Thyroid gland (tissue), 4 donors: ENCODE measurements at regions not wholly inside any gene's neighbourhood (a gene's known extent, or its start where the extent isn't known, plus 50 kb on each side); places are given as distances from the start of the nearest gene placed in this dataset.
A peak's percentile ranks its signal among the peaks of the same experiment; 100 is the strongest.

Source experiments
- DNase-seq, 2 donors: peaks; one replicate each; pipeline ENCODE4 v3.0.0-alpha.2; 2019
- H3K27ac ChIP-seq, 3 donors: fragments of 200-600 bp; sonication (generic); 1 replicate in 2 of 3; 2 replicates in 1 of 3; pipeline ENCODE4 v1.5.1; 2016 to 2019; ENCODE audit warnings: mild to moderate bottlenecking in 1 of 3, moderate library complexity in 1 of 3
- H3K27me3 ChIP-seq: fragments of 200-600 bp; sonication (generic); one replicate; pipeline ENCODE4 v1.5.1; 2019
- H3K36me3 ChIP-seq, 2 donors: fragments of 200-600 bp; sonication (generic); one replicate each; pipeline ENCODE4 v1.5.1; 2016 to 2019
- H3K4me1 ChIP-seq, 2 donors: fragments of 200-600 bp; sonication (generic); one replicate each; pipeline ENCODE4 v1.5.1; 2017 to 2019
- H3K4me3 ChIP-seq, 3 donors: fragments of 200-600 bp; sonication (generic); replicated peaks in 1 of 3; 1 replicate in 2 of 3; 2 replicates in 1 of 3; pipeline ENCODE4 v1.5.1; 2016; ENCODE audit warnings: mild to moderate bottlenecking in 1 of 3
- H3K9me3 ChIP-seq: fragments of 200-600 bp; sonication (generic); one replicate; pipeline ENCODE4 v1.5.1; 2017
- POLR2A ChIP-seq, 2 donors: fragments of 450-650 bp; IDR thresholded peaks; one replicate each; pipeline ENCODE4 v1.6.1; 2017; ENCODE audit warnings: antibody characterized with exemption in 2 of 2, mild to moderate bottlenecking in 2 of 2, moderate library complexity in 1 of 2
- WGBS, 2 donors: methylation state at CpG; one replicate each; pipeline ENCODE4 v1.1.5; 2017; 5-methylcytosine and 5-hydroxymethylcytosine counted together
- intact Hi-C: fragments of 100-400 bp; cut with DNase I; formaldehyde crosslinking; loops from one replicate; pipeline ENCODE4 v1.15.1; 2023
- TF ChIP-seq, protein P1 (sequence below), 6 experiments: fragments of 200-600 bp in 3 of 6; fragments of 450-650 bp in 3 of 6; sonication (generic) in 3 of 6; IDR thresholded peaks; one replicate each; pipeline ENCODE4 v1.5.1; 2016 to 2019; ENCODE audit warnings: antibody characterized with exemption in 6 of 6, mild to moderate bottlenecking in 2 of 6, inconsistent platforms in 1 of 6, moderate library complexity in 1 of 6

DNA sequence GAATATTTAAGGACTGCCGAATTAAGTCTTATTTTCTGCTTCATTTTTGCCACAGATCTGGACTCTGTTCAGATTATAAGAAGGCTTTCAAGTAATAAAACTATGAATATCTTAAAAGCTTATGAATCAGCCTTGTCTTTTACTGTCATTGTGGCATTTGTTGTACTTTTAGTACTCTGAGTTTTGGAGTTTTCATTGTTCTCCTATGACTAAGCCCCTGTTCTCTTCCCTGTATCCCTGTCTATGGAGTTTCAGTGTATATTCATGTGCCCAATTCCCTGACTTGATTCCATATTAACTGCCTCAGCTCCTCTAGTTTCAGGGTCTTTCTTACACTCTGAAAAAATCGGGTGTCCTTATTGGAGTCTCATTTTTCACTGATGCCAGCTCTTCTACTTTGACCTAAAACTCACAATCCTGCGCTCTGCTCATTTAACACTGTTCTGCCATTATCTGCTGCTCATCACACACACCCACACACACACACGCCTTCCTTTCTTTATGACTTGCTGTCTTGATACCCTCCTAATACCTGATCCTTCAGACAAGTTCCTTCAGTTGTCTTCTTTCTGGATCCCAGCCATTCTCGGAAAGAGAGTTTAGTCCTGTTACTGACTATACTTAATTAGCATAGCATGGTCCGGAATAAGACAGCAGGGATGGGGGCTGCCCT lies 511.8 kb downstream of the CPS1 start:
- H3K27ac ChIP-seq, result no peak overlapping the region
- no peak overlapping the region for H3K4me3 ChIP-seq
- H3K9me3 ChIP-seq, result no peaks in the 10 kb centered on the region
- H3K36me3 ChIP-seq, result no peaks in the 10 kb centered on the region
- no peaks in the 10 kb centered on the region for H3K4me1 ChIP-seq
- H3K27me3 ChIP-seq, result no peaks in the 10 kb centered on the region
- TF ChIP-seq POLR2A (IDR thresholded peaks at IDR 0.05), result no peak
- TF ChIP-seq, protein P1, sequence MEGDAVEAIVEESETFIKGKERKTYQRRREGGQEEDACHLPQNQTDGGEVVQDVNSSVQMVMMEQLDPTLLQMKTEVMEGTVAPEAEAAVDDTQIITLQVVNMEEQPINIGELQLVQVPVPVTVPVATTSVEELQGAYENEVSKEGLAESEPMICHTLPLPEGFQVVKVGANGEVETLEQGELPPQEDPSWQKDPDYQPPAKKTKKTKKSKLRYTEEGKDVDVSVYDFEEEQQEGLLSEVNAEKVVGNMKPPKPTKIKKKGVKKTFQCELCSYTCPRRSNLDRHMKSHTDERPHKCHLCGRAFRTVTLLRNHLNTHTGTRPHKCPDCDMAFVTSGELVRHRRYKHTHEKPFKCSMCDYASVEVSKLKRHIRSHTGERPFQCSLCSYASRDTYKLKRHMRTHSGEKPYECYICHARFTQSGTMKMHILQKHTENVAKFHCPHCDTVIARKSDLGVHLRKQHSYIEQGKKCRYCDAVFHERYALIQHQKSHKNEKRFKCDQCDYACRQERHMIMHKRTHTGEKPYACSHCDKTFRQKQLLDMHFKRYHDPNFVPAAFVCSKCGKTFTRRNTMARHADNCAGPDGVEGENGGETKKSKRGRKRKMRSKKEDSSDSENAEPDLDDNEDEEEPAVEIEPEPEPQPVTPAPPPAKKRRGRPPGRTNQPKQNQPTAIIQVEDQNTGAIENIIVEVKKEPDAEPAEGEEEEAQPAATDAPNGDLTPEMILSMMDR (IDR thresholded peaks at IDR 0.05), result no peak
- intact Hi-C loops, result no loop called here
- 87 to 88% methylated on average over 6 of the region's 6 CpGs for WGBS, 2 donors
- DNase-seq, result no peak

DNA sequence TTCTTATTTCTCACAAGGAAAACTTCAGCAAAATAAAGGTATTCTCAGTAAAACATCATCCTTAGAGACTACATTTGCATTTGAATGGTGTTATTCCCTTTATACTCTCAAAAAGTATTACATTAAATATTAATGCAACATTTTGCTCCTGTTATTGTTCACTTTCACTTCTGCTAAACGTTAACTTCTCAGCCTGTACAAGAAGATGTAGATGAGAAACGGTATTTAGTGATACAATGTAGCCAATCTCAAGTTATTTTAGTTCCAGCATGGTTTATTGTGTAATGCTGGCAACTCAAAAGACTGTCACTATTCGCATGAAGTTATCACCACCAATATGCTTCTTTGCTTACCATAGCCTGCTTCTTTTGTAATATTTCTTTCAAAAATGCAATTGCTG lies 514.1 kb downstream of the CPS1 start:
- no peaks in the 10 kb centered on the region for H3K9me3 ChIP-seq
- H3K36me3 ChIP-seq, result no peaks in the 10 kb centered on the region
- no peak for DNase-seq
- WGBS, 2 donors, result 81 to 84% methylated on average over 3 of the region's 3 CpGs
- no peak overlapping the region for H3K4me3 ChIP-seq
- H3K27me3 ChIP-seq, result no peaks in the 10 kb centered on the region
- H3K27ac ChIP-seq, result no peak overlapping the region
- intact Hi-C loops, result no loop called here
- TF ChIP-seq, protein P1 (IDR thresholded peaks at IDR 0.05), result no peak
- no peak for TF ChIP-seq POLR2A (IDR thresholded peaks at IDR 0.05)
- no peaks in the 10 kb centered on the region for H3K4me1 ChIP-seq

DNA sequence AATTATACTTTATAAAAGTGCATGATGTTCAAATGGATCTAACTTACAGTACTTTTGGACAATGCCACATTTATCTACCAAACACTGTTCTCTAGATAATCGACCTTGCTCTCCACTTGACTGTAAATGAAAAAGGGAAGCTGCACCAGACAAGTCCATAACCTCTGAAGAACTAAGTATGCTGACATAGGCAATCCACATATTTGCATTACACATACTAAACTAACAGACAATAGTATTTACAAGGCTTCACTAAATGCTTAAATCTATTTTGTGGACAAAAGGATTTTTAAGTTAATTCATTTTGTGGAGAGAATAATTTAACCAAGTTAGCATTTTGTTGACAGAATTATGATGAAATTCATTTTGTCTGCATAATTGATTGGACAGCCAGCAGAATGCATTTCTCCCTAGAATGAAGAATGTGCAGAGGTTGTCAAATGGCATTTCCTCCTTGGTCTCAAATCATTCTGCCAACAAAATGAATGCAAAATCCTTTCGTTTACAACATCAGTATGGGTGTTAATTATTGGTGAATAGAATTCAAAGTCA lies 520.9 kb downstream of the CPS1 start:
- intact Hi-C loops, result no loop called here
- Histone ChIP-seq H3K36me3 (no peaks in the 10 kb centered on the region), H3K4me3 (no peak overlapping the region), H3K4me1 (no peaks in the 10 kb centered on the region), H3K27ac (no peak overlapping the region), H3K9me3 (no peaks in the 10 kb centered on the region), H3K27me3 (no peaks in the 10 kb centered on the region)
- no peak for DNase-seq
- TF ChIP-seq POLR2A (IDR thresholded peaks at IDR 0.05), result no peak
- TF ChIP-seq, protein P1 (IDR thresholded peaks at IDR 0.05), result no peak
- WGBS, 2 donors, result 56% methylated on average over 2 of the region's 2 CpGs

DNA sequence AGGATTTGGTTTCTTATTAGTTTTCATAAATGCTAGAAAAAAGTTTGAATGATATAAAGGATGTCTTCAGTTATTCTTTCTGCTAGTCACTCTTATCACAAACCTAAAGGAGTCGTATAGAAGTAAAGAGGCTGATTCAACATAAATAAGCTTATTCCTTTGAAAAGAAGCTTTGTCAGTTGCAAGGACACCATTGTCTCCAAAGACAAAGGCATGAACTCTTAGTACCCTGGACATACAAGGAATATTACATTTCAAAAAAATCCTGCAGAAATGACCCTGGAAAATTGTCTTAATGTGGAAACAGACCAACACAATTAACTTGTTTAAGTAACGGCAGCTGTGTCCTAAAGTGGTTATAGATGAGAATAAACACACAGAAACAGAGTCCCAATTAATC lies 528.0 kb downstream of the CPS1 start:
- H3K36me3 ChIP-seq, result no peaks in the 10 kb centered on the region
- no peak overlapping the region for H3K27ac ChIP-seq
- WGBS, 2 donors, result 78 to 83% methylated on average over 2 of the region's 2 CpGs
- intact Hi-C loops, result loop anchor here (5.0 kb wide), 1 partner anchor 78 kb away; no protein-coding TSS in a partner anchor
- no peak for DNase-seq
- H3K9me3 ChIP-seq, result no peaks in the 10 kb centered on the region
- no peaks in the 10 kb centered on the region for H3K27me3 ChIP-seq
- H3K4me3 ChIP-seq, result no peak overlapping the region
- no peaks in the 10 kb centered on the region for H3K4me1 ChIP-seq
- TF ChIP-seq, protein P1 (IDR thresholded peaks at IDR 0.05), result no peak
- no peak for TF ChIP-seq POLR2A (IDR thresholded peaks at IDR 0.05)

DNA sequence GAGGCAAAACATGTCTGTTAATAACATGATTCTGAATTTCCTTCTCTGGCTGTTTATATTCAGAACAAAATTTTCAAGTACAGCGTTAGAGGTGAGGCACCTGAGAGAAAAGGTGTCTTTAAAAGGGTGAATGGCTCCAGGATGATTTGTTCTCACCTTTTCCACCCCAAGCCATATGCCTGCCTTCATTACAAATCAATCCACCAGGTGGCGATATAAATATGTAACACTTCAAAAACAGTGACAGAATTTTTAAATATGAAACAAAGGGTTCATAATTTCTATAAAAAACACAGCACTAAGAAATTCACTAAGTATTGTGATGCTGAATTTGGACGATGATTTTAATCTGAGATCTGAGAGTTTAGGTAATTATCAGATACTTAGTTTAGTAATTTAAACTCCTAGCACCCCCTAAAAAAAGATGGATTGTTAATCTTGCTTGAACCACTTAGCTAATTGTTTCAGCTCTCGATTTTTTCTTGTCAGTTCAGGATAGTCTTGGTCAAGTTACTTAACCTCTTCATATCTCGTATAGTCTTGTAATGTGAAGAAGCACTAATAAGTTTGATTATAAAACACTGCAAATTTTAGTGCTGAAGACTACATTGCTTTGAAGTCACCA lies 528.8 kb downstream of the CPS1 start:
- Histone ChIP-seq H3K4me3 (no peak overlapping the region), H3K9me3 (no peaks in the 10 kb centered on the region), H3K4me1 (no peaks in the 10 kb centered on the region), H3K27ac (no peak overlapping the region), H3K27me3 (no peaks in the 10 kb centered on the region), H3K36me3 (no peaks in the 10 kb centered on the region)
- TF ChIP-seq, protein P1 (IDR thresholded peaks at IDR 0.05), result peak in 5 of 6 experiments; percentile 20 to 78 (median 61)
- TF ChIP-seq POLR2A (IDR thresholded peaks at IDR 0.05), result no peak
- WGBS, 2 donors, result 14 to 22% methylated on average over 5 of the region's 5 CpGs
- DNase-seq, result peak in 1 of 2 donors; percentile 7
- intact Hi-C loops, result no loop called here
